ENCODE measurements at regions not wholly inside any gene's neighbourhood (a gene's known extent, or its start where the extent isn't known, plus 50 kb on each side); places are given as distances from the start of the nearest gene placed in this dataset.
"Not testable (repeated sequence)": the region's sequence is repeated elsewhere in the genome, so short reads cannot be mapped to it uniquely, and the experiment has no call there.

DNA sequence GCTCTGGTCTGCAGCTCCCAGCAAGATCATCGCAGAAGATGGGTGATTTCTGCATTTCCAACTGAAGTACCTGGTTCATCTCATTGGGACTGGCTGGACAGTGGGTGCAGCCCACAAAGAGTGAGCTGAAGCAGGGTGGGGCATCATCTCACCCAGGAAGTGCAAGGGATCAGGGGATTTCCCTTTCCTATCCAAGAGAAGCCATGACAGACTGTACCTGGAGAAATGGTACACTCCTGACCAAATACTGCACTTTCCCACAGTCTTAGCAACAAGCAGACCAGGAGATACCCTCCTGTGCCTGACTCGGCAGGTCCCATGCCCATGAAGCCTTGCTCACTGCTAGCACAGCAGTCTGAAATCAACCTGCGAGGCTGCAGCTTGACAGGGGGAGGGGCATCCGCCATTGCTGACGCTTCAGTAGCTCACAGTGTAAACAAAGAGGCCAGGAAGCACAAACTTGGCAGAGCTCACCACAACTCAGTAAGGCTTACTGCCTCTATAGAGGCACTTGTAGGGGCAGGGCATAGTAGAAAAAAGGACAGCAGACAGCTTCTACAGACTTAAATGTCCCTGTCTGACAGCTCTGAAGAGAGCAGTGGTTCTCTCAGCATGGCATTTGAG is 60.5 kb downstream of the AREG start:
- DNase-seq (ENCODE audit: low read depth): not testable (repeated sequence)

DNA sequence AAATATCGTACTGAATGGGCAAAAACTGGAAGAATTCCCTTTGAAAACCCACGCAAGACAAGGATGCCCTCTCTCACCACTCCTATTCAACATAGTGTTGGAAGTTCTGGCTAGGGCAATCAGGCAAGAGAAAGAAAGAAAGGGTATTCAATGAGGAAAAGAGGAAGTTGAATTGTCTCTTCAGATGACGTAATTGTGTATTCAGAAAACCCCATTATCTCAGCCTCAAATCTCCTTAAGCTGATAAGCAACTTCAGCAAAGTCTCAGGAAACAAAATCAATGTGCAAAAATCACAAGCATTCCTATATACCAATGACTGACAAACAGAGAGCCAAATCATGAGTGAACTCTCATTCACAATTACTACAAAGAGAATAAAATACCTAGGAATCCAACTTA is 64.4 kb downstream of the AREG start:
- not testable (repeated sequence) for DNase-seq (ENCODE audit: low read depth)

DNA sequence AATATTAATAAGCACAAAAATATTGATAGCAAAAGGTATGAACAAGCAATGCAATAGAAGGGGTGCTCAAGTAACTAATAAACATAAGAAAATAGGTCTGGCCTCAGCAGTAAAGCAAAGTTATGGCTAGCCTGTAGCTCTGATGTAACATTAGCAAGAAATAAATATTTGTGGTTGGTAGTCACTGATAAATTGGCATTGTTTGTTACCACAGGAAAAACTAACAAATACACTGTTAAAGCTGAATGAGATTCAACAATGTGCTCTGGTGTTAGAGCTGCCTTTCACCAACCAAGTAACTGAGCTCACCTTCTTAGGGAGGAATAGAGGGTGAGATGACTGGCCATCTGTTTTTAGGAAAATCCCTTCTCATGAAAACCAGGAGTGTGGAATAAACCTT is 71.4 kb downstream of the AREG start:
- no peak for DNase-seq (ENCODE audit: low read depth)

DNA sequence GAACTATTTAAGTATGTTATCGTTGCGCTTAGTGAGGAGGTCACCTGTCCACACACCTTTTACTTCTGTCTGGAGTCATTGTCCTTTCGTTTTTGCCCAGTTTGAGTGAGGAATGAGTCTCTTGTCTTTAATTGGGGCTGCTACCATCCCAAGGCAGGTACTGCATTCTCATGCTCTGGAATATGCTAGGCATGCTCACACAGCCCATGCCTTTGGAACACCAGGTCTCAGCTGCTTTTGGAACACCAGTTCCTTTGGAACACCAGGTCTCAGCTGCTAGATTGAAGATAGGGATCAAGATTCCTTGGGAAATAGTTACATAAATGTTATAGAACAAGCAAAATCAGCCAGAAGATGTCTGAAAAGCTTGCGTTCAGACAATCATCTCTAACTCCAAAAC is 73.1 kb downstream of the AREG start:
- no peak for DNase-seq (ENCODE audit: low read depth)

DNA sequence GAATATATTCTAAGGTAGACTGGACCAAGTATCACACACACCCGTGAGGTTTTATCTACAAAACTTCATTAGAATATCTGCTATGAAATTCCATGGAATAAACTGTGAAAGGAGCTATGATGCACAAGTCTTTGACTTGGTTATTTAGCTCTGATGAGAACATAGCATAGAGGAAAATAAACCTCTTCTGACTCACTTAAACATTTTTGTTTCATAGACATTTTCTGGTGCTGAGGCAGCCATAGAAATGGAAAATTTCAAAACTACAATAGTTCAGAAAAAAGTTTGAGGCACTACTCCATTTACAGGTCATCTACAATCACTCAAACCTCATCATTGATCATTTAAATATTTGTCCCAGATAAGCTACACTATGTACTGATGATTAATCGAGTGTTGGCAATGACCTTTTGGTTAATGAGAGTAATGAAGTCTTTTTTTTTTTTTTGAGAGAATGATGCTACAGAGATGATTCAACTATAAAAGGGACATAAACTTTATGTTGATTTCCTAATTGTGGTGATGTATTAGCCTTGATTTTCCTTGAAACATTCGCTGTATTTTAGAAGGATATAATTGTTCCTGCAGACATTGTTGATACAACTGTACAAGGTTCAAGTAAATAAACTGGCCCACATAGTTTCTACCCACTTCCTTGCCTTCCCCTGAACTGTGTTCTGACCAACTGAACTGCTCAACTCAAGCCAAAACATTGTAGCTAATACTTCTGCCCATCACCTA is 77.5 kb downstream of the AREG start:
- no peak for DNase-seq (ENCODE audit: low read depth)

DNA sequence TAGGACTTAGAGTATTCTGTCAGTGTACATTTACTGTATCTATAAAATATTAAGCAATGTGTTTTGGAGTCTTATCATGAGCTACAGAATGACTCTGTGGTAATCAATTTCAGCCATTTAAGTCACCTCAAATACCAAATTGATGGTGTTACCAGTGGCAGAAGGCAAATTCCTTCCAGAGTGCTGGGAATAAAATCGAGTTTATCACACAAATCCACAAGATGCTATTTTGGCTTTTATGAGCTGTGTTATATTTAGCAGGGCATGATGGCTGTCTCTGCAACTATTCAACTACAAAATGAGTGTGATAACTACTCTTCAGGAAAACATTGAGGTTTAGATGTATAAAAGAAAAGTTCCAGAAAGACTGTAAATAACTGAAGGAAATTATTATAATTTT is 78.2 kb downstream of the AREG start:
- no peak for DNase-seq (ENCODE audit: low read depth)

DNA sequence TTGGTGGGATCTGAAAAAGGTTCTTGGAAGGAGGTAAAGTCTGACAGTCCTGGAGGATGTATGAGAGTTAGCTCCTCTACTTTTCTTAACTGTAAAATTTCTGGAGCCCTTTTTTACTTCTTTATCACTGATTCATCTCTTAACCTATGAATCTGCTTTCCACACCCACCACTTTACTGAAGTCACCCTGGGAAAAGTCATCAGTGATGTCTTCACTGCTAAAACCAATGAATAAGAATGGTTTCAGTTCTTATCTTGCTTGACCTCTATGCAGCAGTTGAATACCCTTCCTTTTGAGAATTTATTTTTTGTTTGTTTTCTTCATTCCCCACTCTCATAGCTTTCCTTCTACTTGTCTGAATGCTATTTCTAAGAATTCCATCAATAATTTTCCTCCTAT is 80.0 kb downstream of the AREG start:
- no peak for DNase-seq (ENCODE audit: low read depth)

DNA sequence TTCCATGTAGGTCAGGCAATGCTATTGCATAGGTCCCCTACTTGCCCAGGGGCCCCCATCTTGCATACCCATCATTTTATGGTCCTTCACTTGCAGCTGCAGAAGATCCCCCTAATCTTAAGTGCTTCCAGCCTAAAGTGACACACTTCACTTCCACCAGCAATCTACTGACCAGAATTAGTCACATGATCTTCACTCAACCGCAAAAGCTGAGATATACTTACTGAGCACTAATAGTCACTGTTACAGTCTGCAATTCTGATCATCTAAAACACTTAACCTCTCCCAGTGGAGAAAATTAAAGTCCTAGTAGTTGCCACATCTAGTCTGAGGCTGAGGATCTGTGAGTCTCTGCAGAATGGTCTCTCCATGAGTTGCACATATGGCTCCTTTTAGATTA is 82.1 kb downstream of the AREG start:
- DNase-seq (ENCODE audit: low read depth): no peak

DNA sequence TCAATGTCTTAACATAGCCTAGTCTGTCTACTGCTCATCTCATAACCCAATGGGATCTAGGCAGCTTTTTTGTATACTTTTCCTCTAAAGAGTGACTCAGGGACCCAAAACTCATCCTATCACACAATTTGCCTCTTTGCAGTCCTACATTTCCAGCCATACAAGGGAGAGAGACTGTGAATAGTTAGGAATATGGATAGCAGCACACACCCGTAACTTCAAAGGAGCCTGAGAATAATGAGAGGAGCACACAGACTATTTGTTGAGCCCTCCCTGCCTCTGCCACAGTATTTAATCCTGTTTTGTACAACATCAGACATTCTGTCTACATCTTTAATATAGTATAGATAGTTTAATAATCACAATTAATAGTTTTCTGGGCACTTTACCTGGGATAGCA is 83.2 kb downstream of the AREG start:
- no peak for DNase-seq (ENCODE audit: low read depth)

DNA sequence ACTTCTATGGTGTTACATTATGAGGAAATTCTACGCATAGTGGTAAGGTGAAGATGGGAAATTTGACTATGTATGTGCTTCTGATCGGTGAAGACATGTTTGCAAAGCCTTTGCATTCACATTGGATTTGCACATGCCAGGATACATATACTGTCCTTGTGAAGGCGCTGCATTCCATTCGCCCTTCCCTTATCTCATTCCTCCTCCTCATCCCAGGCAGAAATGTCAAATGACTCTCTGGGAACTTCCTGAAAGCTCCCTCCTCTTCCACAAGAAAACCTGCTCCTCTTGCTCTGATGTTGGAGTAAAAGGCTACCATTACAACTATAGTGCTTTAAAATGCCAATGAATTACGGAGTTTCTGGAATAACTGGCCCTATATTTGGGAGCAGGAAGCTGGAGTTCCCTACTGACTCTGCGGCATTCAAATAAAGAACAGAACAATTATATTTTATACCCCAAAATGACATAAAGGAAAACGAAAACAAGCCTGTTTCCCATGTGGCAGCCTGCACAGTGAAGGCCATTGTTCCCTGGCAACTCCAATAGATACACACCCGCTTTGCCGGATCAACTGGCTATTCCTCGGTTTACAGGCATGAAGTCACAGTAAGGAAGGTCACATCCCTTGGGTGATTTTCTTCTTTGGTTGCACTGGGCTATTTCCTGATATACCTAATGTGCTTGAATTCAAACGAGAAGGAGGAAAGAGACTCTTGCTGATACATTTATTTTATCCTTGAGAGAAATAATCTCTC is 84.5 kb downstream of the AREG start:
- no peak for DNase-seq (ENCODE audit: low read depth)

DNA sequence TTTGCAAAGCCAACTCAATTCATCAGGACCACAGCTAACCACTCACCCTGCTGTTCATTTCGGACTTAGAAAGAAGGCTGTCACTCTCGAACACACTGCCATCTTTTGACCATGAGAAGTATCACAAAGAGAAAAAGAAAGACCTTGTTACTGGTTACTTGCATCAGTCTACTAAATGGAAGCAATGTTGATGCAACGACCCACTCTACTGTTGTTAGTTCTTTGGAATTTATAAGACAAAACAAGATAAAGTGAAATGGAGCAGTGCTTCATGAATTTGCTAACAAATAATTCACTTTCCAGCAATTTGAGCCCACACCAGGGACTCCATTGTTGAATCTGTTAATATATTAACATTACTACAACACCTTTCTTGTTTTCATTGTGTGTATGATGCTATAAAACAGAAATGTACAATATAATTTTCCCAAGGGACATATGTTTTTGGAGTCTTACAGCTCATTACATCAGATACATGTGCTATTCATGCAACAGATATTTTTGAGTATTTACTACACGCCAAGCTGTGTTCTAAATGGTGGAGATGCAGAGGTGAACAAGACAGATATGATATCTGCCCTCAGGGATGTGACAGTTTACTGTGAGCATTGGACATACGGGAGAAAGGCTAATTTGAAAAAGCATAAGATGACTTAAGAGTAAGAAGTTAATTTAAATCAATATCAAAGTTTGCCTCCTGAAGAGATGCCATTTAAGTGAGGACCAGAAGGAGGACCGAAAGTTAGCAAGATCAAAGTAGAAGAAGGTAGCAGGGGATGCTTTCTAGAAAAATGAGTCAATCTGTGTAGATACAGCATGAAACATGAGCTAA is 87.2 kb downstream of the AREG start:
- DNase-seq (ENCODE audit: low read depth): peak; percentile 69

DNA sequence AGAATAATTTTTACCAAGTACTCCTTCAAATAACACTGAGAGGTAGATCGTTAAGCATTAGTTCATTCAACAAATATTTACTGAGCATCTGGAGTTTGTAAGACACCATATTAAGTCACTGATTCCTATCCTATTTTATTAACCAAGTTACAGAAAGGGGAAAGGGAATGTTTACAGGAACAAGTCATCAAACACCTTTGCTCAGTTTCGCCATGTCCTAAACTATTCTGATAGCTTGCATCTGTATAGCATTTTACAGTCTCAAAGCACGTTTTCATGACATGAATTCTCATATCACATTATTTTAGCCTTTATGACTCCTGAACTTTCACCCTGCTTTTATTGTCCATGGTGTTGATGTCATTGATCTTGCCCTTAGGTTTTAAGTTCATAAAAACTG is 89.2 kb downstream of the AREG start:
- DNase-seq (ENCODE audit: low read depth): no peak

DNA sequence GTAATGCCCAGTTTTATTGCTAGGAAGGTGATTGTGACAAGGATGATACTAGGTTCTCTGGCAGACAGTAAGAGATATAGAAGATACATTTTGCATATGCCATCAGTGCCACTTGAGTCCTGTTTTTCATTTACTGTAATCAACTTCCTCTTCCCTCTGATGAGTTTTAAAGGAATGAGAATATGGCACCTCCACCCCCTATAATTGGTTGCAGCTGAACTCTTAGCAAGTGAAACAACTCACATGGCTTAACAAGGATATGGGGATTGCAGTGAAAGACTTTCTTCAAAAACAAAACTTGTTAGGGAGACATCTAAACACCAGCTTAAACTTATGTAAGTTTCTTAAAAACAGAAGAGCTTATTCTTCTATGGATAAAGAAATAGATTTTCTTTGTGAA is 90.0 kb downstream of the AREG start:
- no peak for DNase-seq (ENCODE audit: low read depth)

DNA sequence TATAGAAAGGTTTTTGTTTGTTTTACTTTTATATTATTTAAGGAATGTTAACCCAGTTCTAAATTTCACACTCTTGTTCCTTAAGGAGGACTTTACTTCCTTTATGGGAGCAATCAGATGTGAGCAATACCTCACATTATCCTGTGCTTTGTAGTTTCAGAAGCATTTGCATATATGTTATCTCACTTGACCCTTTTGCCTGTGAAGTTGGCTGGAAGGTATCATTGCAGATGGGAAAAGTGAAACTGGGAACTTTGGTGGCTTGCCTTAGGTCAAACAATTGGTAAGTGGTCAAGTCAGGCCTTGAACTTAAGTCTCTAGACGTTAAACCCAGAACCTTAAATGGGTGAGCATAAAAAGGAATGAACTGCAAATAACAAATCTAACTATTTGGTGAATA is 90.6 kb downstream of the AREG start:
- no peak for DNase-seq (ENCODE audit: low read depth)

DNA sequence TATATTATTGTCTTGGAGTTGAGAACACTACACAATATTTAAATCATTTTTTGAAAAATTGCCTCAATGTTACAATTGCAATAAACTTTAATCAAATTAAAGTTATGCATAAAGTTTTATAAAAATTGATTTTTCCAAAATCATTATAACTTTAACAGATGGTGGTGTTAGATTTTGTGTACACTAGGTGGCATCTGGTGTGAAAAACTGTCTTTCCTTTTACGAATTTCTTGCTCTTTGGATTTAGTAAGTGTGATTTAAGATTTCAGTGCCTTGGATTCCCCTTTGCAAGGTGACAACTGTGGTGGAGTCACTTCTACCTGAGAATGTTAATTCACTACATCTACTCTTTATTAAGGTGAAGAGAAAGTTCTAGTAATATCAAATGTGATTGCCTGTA is 91.6 kb downstream of the AREG start:
- DNase-seq (ENCODE audit: low read depth): no peak

DNA sequence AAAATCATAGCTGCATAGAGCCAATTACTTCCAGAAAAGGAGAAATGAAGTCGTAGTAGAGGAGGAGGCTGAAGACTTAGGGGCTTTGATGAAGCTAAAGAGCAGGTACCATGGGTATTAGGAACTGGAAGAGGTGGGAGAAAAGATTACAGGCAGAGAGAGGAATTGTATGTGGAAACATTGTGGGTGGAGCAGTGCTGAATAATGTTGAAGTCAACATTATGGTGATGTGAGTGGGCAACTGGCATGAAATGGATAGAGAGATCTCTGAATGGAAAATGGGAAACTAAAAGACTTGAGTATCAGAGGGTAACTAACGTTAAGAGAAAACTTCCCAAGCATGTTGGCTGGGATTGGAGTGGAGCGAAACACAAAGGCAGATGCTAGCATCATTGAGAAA is 92.5 kb downstream of the AREG start:
- no peak for DNase-seq (ENCODE audit: low read depth)

DNA sequence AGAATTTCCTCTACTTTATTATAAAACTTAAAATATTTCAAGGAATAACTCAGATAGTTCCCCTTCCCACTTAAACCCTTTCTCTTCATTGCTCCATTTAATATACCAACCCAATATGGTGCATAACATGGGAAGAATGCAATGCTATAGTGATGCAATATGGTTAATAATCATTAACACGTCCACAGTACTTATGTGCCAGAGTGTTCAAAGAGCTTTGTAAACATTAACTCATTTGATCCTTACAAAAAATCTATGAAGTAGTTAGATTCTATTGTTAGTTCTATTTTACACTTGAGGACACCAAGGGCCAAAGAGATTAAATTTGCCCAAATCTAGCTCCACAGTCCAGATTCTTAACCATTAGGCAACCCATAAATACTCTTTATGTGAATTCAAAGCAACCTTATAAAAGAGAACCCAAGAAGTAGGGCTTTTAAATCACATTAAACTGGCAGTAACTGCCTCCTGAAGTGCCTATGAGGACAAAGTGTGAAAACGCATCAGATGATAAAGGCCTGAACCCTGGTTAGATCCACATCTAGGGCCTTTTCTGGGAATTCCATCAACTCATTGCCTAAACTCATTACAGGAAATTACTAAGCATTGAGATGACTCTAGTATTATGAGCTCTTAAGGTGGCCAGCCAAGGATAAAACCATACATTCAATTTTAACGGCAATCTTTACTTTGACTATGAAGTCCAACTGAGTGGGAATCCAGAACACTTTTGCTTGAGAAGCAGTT is 94.3 kb downstream of the AREG start:
- no peak for DNase-seq (ENCODE audit: low read depth)

DNA sequence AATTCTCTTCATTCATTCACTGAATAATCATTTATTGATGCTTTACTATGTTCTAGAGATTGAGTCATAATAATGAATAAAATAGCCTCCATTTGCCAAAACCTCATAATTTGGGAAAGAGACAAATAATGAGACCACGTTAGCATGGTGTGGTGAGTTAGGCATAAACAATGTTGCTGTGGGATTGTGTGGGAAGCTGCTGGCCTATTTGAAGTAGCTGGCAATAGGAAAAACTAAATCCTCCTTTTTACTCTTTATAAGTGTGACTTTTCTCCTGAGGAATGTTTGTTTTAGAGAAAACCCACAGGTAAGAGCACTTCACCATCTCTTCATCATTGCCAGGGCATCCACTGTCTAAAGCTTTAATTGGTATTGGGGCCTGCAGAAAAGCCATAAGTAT is 95.3 kb downstream of the AREG start:
- DNase-seq (ENCODE audit: low read depth): no peak

DNA sequence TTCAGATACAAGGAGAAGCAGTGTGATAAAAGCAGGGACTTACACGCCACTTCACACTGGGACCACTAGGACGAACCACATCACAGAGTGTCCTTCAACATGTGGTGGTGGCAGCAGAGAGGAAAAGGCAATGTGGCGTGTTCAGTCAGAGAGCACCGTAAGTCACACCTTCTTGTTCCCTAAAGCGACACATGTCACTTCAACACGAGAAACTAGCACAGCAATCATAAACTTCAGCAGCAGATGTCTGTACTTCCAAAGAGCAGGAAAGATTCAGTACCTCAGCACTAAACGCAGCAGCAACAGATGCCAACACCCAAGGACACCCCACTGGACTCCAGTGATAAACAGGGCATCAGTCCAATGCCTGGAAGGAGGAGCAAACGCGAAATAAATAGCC is 96.7 kb downstream of the AREG start:
- DNase-seq (ENCODE audit: low read depth): no peak

DNA sequence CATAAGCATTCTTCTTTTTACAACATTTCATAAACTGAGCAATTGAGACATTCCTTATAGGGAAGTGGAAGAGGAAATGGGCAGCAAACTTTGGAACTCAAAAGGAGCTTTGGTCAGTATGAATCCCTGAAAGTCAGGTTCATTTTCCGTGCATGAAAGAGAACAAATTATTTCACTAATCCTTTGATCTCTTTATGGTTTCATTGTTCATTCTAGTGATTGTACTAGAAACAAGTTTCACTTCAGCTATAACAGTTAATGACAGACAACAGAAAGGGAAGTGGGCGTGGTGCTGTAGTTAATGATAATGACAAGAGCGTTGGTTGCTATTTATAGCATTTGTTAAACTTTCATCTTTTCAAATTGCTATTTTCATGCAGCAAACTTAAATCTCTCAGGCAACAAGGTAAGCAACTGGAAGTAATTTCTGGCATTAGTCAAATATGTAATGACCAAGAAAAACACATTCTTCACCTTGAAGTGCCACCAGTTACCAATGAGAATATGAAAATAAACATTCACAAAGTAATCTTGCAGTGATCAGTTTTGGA is 98.4 kb downstream of the AREG start:
- no peak for DNase-seq (ENCODE audit: low read depth)

DNA sequence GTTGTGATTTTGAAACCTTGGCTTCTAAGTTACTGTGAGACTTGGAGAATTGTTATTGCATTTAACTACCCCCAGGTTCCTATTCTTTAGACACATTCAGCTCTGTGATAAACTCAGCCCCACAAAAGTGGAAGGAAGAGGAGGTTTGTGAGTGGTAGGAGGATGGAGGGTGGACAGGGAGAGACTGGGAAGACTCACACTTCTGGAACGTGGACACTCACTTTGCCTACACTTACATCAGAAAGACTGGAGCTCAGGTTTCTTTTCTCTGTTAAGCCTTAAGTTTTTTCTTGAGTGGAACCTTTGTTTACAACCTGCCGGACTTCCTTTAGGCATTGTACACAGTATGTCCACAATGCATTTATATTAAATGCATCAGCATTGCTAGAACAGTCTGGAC is 99.0 kb downstream of the AREG start:
- no peak for DNase-seq (ENCODE audit: low read depth)

All from HS-5 (cell line).